ENCODE measurements at regions not wholly inside any gene's neighbourhood (a gene's known extent, or its start where the extent isn't known, plus 50 kb on each side); places are given as distances from the start of the nearest gene placed in this dataset.

- H3K4me3 ChIP-seq (ENCODE audit: low read depth, low read length): no peak overlapping the region
These were observed 196.9 kb upstream of the SLC24A3 start for GRCh38 chr20:19015351-19016139.

GRCh38 chr20:19016140-19016497, 196.3 kb upstream of the SLC24A3 start:
- DNase-seq (ENCODE audit: low read depth): no peak

More at GRCh38 chr20:19015351-19016139, 196.9 kb upstream of the SLC24A3 start:
- TF ChIP-seq CTCF (conservative IDR thresholded peaks at IDR 0.05; ENCODE audit: low read depth, low read length): no peak
- DNase-seq (ENCODE audit: low read depth): no peak

GRCh38 chr20:19017104-19017690, 195.2 kb upstream of the SLC24A3 start:
- TF ChIP-seq CTCF (conservative IDR thresholded peaks at IDR 0.05; ENCODE audit: low read depth, low read length): no peak
- DNase-seq (ENCODE audit: low read depth): no peak
- no peak overlapping the region for H3K4me3 ChIP-seq (ENCODE audit: low read depth, low read length)

More at GRCh38 chr20:19016140-19016497, 196.3 kb upstream of the SLC24A3 start:
- H3K4me3 ChIP-seq (ENCODE audit: low read depth, low read length): no peak overlapping the region
- TF ChIP-seq CTCF (conservative IDR thresholded peaks at IDR 0.05; ENCODE audit: low read depth, low read length): no peak

DNA sequence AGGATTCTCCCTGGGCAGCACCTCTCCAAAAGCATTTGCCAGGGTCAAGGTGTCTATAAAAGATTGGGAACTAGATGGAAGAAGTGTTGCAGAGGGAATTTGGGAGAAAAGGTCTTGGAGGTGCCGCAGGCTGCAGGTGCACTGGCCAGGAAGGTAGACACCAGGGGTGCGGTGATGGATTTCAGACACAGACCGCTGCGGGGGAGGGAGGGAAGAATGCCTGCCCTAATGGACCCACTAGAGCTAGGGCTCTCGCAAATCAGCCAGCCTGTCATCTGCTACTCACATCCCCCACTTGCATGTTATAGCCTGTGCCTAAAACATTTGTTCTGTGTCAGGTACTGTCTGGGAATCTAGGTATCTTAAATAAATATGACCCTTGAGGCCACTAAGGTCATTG, 193.6 kb upstream of the SLC24A3 start:
- DNase-seq (ENCODE audit: low read depth): no peak
- H3K4me3 ChIP-seq (ENCODE audit: low read depth, low read length): no peak overlapping the region
- TF ChIP-seq CTCF (conservative IDR thresholded peaks at IDR 0.05; ENCODE audit: low read depth, low read length): no peak

DNA sequence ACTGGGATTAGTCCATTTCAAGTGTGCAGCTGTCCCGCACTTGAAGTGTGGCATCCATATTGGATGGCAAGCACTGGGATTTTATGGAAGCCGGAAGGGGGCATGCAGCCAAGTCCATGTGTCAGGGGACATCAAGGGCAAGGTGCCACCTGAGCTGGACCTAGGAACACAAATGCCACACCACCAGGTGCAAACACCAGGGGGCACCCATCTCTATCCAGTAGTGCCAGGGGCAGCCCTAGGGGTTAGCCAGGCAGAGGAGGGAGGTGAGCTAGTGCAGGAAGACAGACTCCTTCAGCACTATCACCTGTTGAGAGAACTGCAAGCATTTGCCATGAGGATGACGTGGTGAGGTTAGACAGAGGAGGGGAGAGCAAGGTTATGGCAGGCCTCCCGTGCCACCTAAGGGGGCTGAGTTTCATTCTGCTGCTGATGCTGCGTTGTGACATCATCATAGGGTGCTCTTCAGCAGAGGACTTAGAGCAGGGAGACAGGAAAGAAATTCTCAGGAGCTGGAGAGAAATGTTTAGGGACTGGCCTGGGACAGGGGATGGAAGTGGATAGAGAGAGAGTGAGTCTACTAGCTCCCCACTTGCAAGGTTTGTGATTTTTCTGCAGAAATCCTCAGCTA, 192.6 kb upstream of the SLC24A3 start:
- no peak for DNase-seq (ENCODE audit: low read depth)
- no peak overlapping the region for H3K4me3 ChIP-seq (ENCODE audit: low read depth, low read length)
- TF ChIP-seq CTCF (conservative IDR thresholded peaks at IDR 0.05; ENCODE audit: low read depth, low read length): no peak

DNA sequence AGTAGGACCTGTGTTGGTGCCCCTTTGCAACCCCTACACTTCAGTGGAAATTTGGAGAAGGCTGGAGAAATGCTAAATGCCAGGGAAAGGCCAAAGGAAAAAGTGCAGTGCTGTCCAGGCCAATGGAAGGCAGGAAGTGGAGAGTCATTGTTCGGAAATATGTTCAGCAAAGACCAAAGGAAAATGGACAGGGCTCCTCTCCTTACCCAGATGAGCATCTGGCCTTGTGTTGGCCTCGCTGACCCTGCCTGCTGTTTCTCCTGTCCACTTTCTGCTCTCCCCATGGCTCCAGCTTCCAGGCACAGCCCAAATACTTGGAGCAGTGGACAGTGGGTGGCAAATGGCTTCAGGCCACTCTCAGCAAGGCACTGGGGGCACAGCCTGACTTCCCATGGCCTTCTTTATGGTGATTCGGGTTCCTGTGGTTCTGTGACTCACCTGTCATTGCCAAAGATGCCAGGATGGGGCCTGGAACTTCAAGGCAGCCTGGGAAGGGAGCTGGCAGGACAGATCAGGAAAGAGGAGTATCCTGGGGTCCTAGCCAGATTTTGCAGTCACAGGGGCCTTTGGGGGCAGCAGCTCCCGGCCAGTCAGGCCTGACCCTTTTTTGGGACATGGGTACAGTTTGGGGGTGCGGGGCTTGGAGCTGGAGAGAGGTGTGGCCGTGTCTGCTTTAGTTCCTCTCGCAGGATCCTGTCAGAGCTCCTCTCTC, 190.9 kb upstream of the SLC24A3 start:
- no peak for TF ChIP-seq CTCF (conservative IDR thresholded peaks at IDR 0.05; ENCODE audit: low read depth, low read length)

More for the DNA sequence above, 190.9 kb upstream of the SLC24A3 start:
- no peak for DNase-seq (ENCODE audit: low read depth)
- H3K4me3 ChIP-seq (ENCODE audit: low read depth, low read length): no peak overlapping the region

All from choroid plexus epithelial cell (primary cell).